ENCODE measurements at regions not wholly inside any gene's neighbourhood (a gene's known extent, or its start where the extent isn't known, plus 50 kb on each side); places are given as distances from the start of the nearest gene placed in this dataset.

GRCh38 chr20:52799130-52799529 lies 173.0 kb upstream of the TSHZ2 start:
- H3K9ac ChIP-seq (ENCODE audit: low read depth in 1 of 2, low read length in 2 of 2) = no peak overlapping the region
- H3K27me3 ChIP-seq (ENCODE audit: control insufficient read depth in 4 of 4, insufficient read depth in 4 of 4, low read length in 3 of 4) = peaks cover 0 to 3% (median 0%) of the 10 kb centered on the region in 4 donors
- no peaks in the 10 kb centered on the region for H3K36me3 ChIP-seq (ENCODE audit: control insufficient read depth in 4 of 4, insufficient read depth in 3 of 4, low read depth in 1 of 4, low read length in 3 of 4)
- H3K9me3 ChIP-seq (ENCODE audit: control insufficient read depth in 4 of 4, low read length in 3 of 4) = no peaks in the 10 kb centered on the region
- no peak for DNase-seq (ENCODE audit: low spot score)
- TF ChIP-seq EGR1 (IDR thresholded peaks at IDR 0.05; ENCODE audit: low read depth in 2 of 2) (no peak), TAF1 (conservative IDR thresholded peaks at IDR 0.05) (no peak), SP1 (IDR thresholded peaks at IDR 0.05) (no peak), ATF3 (IDR thresholded peaks at IDR 0.05) (no peak), FOXA2 (IDR thresholded peaks at IDR 0.05) (no peak), GABPA (IDR thresholded peaks at IDR 0.05 in 1 of 2, conservative IDR thresholded peaks at IDR 0.05 in 1 of 2) (no peak), REST (IDR thresholded peaks at IDR 0.05) (no peak), HNF4G (IDR thresholded peaks at IDR 0.05) (no peak)
- 85% methylated on average over 2 of the region's 2 CpGs for WGBS
- H3K27ac ChIP-seq (ENCODE audit: low read depth in 1 of 2, low read length in 2 of 2) = no peak overlapping the region
- H3K4me1 ChIP-seq (ENCODE audit: control insufficient read depth in 4 of 4, insufficient read depth in 4 of 4, low read length in 3 of 4) = no peaks in the 10 kb centered on the region
- H3K4me3 ChIP-seq (ENCODE audit: low read depth in 1 of 3, low read length in 3 of 3) = no peak overlapping the region

- Histone ChIP-seq H3K4me3 (ENCODE audit: low read depth in 1 of 3, low read length in 3 of 3) (no peak overlapping the region), H3K27me3 (ENCODE audit: control insufficient read depth in 4 of 4, insufficient read depth in 4 of 4, low read length in 3 of 4) (peaks cover 0 to 3% (median 0%) of the 10 kb centered on the region in 4 donors), H3K4me1 (ENCODE audit: control insufficient read depth in 4 of 4, insufficient read depth in 4 of 4, low read length in 3 of 4) (no peaks in the 10 kb centered on the region), H3K9me3 (ENCODE audit: control insufficient read depth in 4 of 4, low read length in 3 of 4) (no peaks in the 10 kb centered on the region), H3K27ac (ENCODE audit: low read depth in 1 of 2, low read length in 2 of 2) (no peak overlapping the region), H3K9ac (ENCODE audit: low read depth in 1 of 2, low read length in 2 of 2) (no peak overlapping the region), H3K36me3 (ENCODE audit: control insufficient read depth in 4 of 4, insufficient read depth in 3 of 4, low read depth in 1 of 4, low read length in 3 of 4) (no peaks in the 10 kb centered on the region)
- DNase-seq (ENCODE audit: low spot score) = no peak
- TF ChIP-seq YY1 (IDR thresholded peaks at IDR 0.05) (no peak), RAD21 (IDR thresholded peaks at IDR 0.05) (no peak), FOXA1 (IDR thresholded peaks at IDR 0.05) (no peak), JUND (IDR thresholded peaks at IDR 0.05) (no peak), ZBTB33 (IDR thresholded peaks at IDR 0.05) (no peak), RXRA (IDR thresholded peaks at IDR 0.05) (no peak), EGR1 (IDR thresholded peaks at IDR 0.05; ENCODE audit: low read depth in 2 of 2) (no peak), ATF3 (IDR thresholded peaks at IDR 0.05) (no peak), TAF1 (conservative IDR thresholded peaks at IDR 0.05) (no peak), SP1 (IDR thresholded peaks at IDR 0.05) (no peak), REST (IDR thresholded peaks at IDR 0.05) (no peak), CTCF (IDR thresholded peaks at IDR 0.05; ENCODE audit: low read depth, low read length, missing input control) (no peak), GABPA (IDR thresholded peaks at IDR 0.05 in 1 of 2, conservative IDR thresholded peaks at IDR 0.05 in 1 of 2) (no peak), HNF4A (conservative IDR thresholded peaks at IDR 0.05) (no peak), NR2F2 (IDR thresholded peaks at IDR 0.05) (no peak)
- TF ChIP-seq, protein P1, sequence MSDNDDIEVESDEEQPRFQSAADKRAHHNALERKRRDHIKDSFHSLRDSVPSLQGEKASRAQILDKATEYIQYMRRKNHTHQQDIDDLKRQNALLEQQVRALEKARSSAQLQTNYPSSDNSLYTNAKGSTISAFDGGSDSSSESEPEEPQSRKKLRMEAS (IDR thresholded peaks at IDR 0.05) = no peak
- 88% methylated on average over 1 of the region's 1 CpG for WGBS
Measured at GRCh38 chr20:52798124-52798523, 174.0 kb upstream of the TSHZ2 start.
